GM21717 (cell line): ENCODE measurements at regions not wholly inside any gene's neighbourhood (a gene's known extent, or its start where the extent isn't known, plus 50 kb on each side); places are given as distances from the start of the nearest gene placed in this dataset.
"Not testable (repeated sequence)": the region's sequence is repeated elsewhere in the genome, so short reads cannot be mapped to it uniquely, and the experiment has no call there.

Source experiments
- ATAC-seq: cut with Tn5 transposase; IDR thresholded peaks from one replicate; pipeline ENCODE4 v1.9.1; 2021; ENCODE audit warnings: mild to moderate bottlenecking, moderate library complexity; ENCODE audit not compliant: unreplicated experiment

- ATAC-seq: no peak
Observed at GRCh38 chr18:70414315-70414900, 125.6 kb downstream of the SOCS6 start.

DNA sequence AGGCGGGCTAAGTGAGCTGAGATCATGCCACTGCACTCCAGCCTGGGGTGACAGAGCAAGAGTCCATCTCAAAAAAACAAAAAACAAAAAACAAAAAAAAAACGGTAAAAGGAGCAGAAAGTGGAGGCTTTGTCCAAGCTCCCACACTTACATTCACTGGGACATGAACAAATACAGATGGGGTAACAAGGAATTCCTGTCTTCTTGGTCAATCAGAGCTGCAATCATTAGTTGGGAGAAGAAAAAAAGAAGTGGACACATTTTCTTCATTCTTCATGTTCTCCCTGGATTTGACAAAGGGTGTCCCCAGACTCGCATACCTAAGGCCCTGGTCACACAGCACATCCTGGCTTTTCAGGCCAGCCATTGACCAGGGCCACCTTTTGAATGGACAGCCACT is 124.6 kb downstream of the SOCS6 start:
- no peak for ATAC-seq

DNA sequence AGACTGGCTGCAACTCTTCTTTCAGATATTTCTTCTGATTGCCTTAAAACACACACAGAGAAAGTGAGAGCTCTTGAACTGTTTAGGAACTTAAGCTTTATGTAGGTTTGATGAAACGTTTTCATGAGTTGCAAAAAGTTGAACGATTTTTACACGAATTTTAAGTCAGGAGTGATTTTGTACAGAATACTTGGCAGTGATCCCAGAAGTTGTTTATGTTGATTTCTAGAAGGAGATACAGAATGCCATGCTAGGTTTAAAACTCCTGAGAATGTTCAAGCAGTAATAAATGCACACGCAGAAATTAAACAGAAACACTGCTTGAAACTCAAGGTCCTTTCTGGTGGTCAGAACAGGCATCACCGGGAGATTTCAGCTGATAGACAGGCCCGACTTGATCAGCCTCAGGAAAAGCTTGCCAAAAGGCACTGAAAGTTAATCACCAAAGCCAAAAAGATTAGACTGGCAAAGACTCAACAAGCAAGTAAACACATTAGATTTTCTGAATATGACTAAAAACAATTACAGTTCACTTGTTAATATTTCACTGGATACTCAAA is 123.1 kb downstream of the SOCS6 start:
- ATAC-seq: no peak

GRCh38 chr18:70411307-70411706 is 122.5 kb downstream of the SOCS6 start:
- ATAC-seq: no peak

GRCh38 chr18:70405052-70405451 is 116.2 kb downstream of the SOCS6 start:
- no peak for ATAC-seq

- no peak for ATAC-seq
Observed at GRCh38 chr18:70400476-70400875, 111.6 kb downstream of the SOCS6 start.

GRCh38 chr18:70398076-70398475 is 109.2 kb downstream of the SOCS6 start:
- no peak for ATAC-seq

DNA sequence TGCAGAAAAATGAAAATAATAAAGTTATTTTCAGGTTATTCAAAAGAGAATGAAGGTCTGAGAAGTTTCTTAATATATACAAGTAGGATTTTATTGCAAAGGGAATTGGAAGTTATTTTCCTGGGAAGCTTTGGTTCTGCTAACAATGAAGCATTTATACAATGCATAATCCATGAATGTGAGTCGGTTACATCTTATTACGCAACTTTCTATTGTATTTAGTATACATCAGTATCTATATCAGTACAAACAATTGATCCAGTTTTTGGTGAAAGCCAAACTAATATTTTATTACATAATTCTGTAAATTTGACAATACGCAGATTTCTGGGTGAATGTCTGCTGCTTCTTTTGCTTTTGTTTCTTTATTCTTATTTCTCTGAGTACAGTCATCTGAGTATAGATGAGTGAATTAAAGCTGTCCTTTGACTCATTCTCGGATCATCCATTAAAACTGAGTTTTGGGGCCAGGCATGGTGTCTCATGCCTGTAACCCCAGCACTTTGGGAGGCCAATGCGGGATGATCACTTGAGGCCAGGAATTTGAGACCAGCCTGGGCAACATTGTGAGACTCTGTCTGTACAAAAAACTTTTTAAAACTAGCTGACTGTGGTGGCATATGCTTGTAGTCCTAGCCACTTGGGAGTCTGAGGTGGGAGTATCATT is 108.5 kb downstream of the SOCS6 start:
- ATAC-seq: no peak

- ATAC-seq: not testable (repeated sequence)
Observed at GRCh38 chr18:70395771-70396170, 106.9 kb downstream of the SOCS6 start.

GRCh38 chr18:70394672-70395071 is 105.8 kb downstream of the SOCS6 start:
- ATAC-seq: no peak

GRCh38 chr18:70390371-70391090 is 101.7 kb downstream of the SOCS6 start:
- ATAC-seq: no peak

- not testable (repeated sequence) for ATAC-seq
Observed at GRCh38 chr18:70389036-70389435, 100.2 kb downstream of the SOCS6 start.

GRCh38 chr18:70387027-70387426 is 98.2 kb downstream of the SOCS6 start:
- ATAC-seq: no peak

- ATAC-seq: no peak
Observed at GRCh38 chr18:70386582-70386981, 97.7 kb downstream of the SOCS6 start.

DNA sequence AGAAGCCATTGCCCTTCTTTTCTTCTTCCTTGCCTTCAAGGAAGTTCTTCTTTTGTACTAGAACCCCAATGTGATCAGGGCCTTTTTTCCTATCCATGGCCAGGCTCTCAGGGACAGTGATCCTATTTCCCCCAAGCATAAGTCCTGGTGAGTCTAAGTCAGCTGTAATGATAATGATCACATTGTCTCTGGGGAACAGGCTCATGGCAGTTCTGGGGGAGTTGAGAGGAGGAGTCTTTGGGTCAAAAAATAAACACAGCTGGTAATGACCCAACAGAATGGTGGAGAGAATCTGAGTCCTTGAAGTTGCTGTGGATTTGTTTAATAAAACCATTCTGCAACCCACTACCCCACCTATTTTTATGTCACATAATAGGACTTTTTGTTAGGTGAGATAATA is 96.6 kb downstream of the SOCS6 start:
- ATAC-seq: no peak

DNA sequence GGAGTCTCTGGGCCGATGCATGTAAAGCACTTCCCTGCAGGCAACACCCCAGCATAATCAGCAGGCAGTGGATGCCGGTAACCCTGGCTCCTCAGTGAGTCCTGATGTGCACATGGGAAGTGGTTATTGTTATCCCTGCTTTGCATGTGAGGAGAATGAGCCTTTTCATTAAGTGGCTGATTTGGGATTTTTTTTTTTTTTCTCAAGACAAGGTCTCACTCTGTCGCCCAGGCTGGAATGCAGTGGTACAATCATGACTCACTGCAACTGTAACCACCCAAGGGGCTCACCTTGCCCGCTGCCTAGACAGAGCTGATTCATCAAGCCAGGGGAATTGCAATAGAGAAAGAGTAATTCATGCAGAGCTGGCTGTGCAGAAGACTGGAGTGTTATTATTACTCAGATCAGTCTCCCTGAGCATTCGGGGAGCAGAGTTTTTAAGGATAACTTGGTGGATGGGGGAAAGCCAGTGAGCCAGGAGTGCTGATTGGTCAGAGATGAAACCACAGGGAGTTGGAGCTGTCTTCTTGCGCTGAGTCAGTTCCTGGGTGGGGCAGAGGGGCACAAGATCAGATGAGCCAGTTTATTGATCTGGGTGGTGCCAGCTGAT is 95.4 kb downstream of the SOCS6 start:
- ATAC-seq: peak; percentile 46

DNA sequence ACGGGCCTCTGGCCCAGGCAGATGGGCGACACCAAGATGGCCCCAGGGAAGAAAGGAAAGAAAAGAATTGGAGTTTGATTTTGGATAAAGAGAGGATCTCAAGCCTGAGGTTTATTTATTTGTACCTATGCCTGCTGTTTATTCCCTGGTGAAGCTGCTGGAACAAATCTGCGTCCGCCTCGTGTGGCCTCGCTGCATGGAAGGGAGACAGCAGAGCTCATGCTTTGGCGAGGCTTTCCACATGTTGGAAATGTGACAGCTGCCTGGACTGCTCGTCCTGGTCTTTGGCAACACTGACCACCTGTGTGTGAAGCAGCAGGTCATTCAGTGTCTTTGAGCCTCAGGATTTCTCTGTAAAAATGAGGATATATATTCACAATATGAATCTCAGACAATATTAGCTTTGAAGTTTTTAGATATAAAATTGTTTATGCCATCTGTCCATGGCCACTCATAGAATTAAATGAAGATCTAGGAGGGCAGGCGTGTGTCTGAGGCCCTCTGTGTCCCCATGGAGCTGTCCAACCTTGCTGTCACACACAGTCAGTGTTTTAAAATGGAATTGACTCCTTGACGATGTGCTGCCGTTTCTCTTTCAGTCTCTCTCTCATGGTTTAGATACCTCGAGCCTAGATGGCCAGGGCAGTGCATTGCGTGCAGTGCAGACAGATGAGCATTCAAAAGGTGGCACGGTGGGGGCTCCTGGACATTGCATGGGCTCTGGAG is 94.3 kb downstream of the SOCS6 start:
- no peak for ATAC-seq

- no peak for ATAC-seq
Observed at GRCh38 chr18:70382017-70382416, 93.2 kb downstream of the SOCS6 start.

DNA sequence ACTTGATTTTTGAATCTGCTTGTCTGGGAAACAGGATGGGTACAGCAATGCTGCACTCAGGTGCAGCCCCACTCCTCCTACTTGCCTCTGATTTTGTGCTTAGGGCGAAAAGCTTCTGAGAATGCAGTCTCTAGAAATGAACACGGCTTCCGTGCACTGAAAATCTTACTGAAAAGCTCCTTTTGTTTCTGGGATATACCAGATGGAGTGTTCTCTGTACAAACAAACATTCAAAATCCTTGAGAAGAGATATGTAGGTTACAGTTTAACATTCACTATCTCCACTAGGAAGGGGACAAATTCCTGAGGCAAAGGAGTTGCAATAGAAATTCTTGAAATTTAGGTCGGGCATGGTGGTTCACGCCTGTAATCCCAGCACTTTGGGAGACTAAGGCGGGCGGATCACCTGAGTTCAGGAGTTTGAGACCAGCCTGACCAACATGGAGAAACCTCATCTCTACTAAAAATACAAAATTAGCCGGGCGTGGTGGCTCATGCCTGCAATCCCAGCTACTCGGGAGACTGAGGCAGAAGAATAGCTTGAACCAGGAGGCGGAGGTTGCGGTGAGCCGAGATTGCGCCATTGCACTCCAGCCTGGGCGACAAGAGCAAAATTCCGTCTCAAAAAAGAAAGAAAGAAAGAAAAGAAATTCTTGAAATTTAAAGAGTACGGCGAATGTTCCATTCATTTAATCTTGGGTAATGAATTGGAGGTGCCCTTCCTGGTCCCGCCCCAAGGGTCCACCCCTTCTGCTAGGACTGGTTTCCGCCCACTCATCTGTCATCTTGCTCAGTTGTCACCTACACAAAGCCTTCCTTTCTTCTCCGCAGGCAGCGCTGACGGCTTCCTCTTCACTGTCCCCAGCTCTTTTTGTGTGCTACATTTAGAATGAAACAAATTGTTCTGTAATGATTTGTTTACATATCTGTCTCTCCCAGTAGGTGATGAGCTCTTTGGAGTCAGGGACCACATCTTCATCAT is 92.4 kb downstream of the SOCS6 start:
- no peak for ATAC-seq
